ENCODE measurements at regions not wholly inside any gene's neighbourhood (a gene's known extent, or its start where the extent isn't known, plus 50 kb on each side); places are given as distances from the start of the nearest gene placed in this dataset.
"Not testable (repeated sequence)": the region's sequence is repeated elsewhere in the genome, so short reads cannot be mapped to it uniquely, and the experiment has no call there.

DNA sequence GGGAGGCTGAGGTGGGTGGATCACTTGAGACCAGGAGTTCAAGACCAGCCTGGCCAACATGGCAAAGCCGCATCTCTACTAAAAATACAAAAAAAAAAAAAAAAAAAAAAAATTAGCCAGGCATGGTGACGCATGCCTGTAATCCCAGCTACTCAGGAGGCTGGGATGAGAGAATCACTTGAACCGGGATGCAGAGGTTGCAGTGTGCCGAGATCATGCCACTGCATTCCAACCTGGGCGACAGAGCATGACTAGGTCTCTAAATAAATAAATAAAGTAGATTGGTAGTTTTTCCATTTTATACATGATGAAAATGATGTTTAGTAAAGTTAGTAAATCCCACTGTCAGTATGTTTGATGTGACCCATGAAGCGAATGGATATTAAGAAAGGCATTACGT is 531.0 kb upstream of the SPRY2 start:
- TF ChIP-seq, protein P1, sequence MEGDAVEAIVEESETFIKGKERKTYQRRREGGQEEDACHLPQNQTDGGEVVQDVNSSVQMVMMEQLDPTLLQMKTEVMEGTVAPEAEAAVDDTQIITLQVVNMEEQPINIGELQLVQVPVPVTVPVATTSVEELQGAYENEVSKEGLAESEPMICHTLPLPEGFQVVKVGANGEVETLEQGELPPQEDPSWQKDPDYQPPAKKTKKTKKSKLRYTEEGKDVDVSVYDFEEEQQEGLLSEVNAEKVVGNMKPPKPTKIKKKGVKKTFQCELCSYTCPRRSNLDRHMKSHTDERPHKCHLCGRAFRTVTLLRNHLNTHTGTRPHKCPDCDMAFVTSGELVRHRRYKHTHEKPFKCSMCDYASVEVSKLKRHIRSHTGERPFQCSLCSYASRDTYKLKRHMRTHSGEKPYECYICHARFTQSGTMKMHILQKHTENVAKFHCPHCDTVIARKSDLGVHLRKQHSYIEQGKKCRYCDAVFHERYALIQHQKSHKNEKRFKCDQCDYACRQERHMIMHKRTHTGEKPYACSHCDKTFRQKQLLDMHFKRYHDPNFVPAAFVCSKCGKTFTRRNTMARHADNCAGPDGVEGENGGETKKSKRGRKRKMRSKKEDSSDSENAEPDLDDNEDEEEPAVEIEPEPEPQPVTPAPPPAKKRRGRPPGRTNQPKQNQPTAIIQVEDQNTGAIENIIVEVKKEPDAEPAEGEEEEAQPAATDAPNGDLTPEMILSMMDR (IDR thresholded peaks at IDR 0.05), result not testable (repeated sequence)
- TF ChIP-seq POLR2A (IDR thresholded peaks at IDR 0.05), result not testable (repeated sequence)
